ENCODE measurements at regions not wholly inside any gene's neighbourhood (a gene's known extent, or its start where the extent isn't known, plus 50 kb on each side); places are given as distances from the start of the nearest gene placed in this dataset.

DNA sequence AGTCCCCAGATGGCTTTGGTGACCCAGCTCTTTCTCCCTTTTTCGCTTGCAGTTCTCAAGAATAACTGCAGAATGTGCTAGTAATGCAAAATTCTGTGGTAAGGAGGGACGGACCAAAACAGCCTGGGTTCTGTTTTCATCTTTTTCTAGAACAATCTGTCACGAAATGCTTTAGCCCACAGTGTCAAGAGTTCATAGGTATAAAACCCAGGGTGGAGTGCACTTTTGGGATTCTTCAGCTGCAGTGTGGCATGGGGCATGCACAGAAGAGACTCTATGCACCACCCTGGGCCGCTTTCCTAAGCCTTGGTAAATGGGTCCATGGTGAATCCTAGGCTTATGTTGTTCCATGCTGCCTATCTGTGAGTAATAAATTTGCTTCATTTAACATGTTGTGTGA, 1072.7 kb upstream of the GBE1 start:
- Histone ChIP-seq H3K27ac (ENCODE audit: low read depth) (no peak overlapping the region), H3K36me3 (ENCODE audit: insufficient read depth) (no peaks in the 10 kb centered on the region), H3F3A (replicated peaks; ENCODE audit: low read depth) (no peaks in the 10 kb centered on the region), H3K4me3 (no peak overlapping the region), H3K4me2 (no peak overlapping the region), H3K4me1 (ENCODE audit: insufficient read depth) (no peaks in the 10 kb centered on the region), H3K79me2 (replicated peaks; ENCODE audit: insufficient read depth) (no peaks in the 10 kb centered on the region), H3K9me2 (ENCODE audit: insufficient read depth) (no peaks in the 10 kb centered on the region), H2AFZ (peak overlapping the region; percentile 30; the same call in 1 of the 2 replicates), H4K20me1 (replicated peaks; ENCODE audit: insufficient read depth) (no peaks in the 10 kb centered on the region), H3K27me3 (ENCODE audit: insufficient read depth) (no peaks in the 10 kb centered on the region)
- ATAC-seq (no peak), DNase-seq (ENCODE audit: low spot score) (no peak)
- H3K36me3 Mint-ChIP-seq (ENCODE audit: low read depth): peaks cover 11% of the 10 kb centered on the region; the same call in 1 of the 3 replicates
- TF ChIP-seq POLR2AphosphoS5 (IDR thresholded peaks at IDR 0.05; ENCODE audit: low read depth): no peak
- TF ChIP-seq ZNF114 (CRISPR knock-in tag; IDR thresholded peaks at IDR 0.05): no peak
- TF ChIP-seq, protein P1, sequence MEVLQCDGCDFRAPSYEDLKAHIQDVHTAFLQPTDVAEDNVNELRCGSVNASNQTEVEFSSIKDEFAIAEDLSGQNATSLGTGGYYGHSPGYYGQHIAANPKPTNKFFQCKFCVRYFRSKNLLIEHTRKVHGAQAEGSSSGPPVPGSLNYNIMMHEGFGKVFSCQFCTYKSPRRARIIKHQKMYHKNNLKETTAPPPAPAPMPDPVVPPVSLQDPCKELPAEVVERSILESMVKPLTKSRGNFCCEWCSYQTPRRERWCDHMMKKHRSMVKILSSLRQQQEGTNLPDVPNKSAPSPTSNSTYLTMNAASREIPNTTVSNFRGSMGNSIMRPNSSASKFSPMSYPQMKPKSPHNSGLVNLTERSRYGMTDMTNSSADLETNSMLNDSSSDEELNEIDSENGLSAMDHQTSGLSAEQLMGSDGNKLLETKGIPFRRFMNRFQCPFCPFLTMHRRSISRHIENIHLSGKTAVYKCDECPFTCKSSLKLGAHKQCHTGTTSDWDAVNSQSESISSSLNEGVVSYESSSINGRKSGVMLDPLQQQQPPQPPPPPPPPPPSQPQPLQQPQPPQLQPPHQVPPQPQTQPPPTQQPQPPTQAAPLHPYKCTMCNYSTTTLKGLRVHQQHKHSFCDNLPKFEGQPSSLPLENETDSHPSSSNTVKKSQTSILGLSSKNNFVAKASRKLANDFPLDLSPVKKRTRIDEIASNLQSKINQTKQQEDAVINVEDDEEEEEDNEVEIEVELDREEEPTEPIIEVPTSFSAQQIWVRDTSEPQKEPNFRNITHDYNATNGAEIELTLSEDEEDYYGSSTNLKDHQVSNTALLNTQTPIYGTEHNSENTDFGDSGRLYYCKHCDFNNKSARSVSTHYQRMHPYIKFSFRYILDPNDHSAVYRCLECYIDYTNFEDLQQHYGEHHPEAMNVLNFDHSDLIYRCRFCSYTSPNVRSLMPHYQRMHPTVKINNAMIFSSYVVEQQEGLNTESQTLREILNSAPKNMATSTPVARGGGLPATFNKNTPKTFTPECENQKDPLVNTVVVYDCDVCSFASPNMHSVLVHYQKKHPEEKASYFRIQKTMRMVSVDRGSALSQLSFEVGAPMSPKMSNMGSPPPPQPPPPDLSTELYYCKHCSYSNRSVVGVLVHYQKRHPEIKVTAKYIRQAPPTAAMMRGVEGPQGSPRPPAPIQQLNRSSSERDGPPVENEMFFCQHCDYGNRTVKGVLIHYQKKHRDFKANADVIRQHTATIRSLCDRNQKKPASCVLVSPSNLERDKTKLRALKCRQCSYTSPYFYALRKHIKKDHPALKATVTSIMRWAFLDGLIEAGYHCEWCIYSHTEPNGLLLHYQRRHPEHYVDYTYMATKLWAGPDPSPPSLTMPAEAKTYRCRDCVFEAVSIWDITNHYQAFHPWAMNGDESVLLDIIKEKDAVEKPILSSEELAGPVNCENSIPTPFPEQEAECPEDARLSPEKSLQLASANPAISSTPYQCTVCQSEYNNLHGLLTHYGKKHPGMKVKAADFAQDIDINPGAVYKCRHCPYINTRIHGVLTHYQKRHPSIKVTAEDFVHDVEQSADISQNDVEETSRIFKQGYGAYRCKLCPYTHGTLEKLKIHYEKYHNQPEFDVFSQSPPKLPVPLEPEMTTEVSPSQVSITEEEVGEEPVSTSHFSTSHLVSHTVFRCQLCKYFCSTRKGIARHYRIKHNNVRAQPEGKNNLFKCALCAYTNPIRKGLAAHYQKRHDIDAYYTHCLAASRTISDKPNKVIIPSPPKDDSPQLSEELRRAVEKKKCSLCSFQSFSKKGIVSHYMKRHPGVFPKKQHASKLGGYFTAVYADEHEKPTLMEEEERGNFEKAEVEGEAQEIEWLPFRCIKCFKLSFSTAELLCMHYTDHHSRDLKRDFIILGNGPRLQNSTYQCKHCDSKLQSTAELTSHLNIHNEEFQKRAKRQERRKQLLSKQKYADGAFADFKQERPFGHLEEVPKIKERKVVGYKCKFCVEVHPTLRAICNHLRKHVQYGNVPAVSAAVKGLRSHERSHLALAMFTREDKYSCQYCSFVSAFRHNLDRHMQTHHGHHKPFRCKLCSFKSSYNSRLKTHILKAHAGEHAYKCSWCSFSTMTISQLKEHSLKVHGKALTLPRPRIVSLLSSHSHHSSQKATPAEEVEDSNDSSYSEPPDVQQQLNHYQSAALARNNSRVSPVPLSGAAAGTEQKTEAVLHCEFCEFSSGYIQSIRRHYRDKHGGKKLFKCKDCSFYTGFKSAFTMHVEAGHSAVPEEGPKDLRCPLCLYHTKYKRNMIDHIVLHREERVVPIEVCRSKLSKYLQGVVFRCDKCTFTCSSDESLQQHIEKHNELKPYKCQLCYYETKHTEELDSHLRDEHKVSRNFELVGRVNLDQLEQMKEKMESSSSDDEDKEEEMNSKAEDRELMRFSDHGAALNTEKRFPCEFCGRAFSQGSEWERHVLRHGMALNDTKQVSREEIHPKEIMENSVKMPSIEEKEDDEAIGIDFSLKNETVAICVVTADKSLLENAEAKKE (CRISPR knock-in tag; IDR thresholded peaks at IDR 0.05): no peak
- TF ChIP-seq NANOG (IDR thresholded peaks at IDR 0.05; ENCODE audit: borderline replicate concordance): no peak
- TF ChIP-seq, protein P2, sequence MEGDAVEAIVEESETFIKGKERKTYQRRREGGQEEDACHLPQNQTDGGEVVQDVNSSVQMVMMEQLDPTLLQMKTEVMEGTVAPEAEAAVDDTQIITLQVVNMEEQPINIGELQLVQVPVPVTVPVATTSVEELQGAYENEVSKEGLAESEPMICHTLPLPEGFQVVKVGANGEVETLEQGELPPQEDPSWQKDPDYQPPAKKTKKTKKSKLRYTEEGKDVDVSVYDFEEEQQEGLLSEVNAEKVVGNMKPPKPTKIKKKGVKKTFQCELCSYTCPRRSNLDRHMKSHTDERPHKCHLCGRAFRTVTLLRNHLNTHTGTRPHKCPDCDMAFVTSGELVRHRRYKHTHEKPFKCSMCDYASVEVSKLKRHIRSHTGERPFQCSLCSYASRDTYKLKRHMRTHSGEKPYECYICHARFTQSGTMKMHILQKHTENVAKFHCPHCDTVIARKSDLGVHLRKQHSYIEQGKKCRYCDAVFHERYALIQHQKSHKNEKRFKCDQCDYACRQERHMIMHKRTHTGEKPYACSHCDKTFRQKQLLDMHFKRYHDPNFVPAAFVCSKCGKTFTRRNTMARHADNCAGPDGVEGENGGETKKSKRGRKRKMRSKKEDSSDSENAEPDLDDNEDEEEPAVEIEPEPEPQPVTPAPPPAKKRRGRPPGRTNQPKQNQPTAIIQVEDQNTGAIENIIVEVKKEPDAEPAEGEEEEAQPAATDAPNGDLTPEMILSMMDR (conservative IDR thresholded peaks at IDR 0.05; ENCODE audit: low read depth in 2 of 2): no peak
- no peak for TF ChIP-seq EZH2 (IDR thresholded peaks at IDR 0.05; ENCODE audit: low read depth, unreplicated experiment)
- no peak for TF ChIP-seq EZH2phosphoT487 (IDR thresholded peaks at IDR 0.05; ENCODE audit: unreplicated experiment)
- TF ChIP-seq CREB1 (CRISPR knock-in tag; IDR thresholded peaks at IDR 0.05; ENCODE audit: low read depth): no peak
- TF ChIP-seq, protein P3, sequence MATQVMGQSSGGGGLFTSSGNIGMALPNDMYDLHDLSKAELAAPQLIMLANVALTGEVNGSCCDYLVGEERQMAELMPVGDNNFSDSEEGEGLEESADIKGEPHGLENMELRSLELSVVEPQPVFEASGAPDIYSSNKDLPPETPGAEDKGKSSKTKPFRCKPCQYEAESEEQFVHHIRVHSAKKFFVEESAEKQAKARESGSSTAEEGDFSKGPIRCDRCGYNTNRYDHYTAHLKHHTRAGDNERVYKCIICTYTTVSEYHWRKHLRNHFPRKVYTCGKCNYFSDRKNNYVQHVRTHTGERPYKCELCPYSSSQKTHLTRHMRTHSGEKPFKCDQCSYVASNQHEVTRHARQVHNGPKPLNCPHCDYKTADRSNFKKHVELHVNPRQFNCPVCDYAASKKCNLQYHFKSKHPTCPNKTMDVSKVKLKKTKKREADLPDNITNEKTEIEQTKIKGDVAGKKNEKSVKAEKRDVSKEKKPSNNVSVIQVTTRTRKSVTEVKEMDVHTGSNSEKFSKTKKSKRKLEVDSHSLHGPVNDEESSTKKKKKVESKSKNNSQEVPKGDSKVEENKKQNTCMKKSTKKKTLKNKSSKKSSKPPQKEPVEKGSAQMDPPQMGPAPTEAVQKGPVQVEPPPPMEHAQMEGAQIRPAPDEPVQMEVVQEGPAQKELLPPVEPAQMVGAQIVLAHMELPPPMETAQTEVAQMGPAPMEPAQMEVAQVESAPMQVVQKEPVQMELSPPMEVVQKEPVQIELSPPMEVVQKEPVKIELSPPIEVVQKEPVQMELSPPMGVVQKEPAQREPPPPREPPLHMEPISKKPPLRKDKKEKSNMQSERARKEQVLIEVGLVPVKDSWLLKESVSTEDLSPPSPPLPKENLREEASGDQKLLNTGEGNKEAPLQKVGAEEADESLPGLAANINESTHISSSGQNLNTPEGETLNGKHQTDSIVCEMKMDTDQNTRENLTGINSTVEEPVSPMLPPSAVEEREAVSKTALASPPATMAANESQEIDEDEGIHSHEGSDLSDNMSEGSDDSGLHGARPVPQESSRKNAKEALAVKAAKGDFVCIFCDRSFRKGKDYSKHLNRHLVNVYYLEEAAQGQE (IDR thresholded peaks at IDR 0.05; ENCODE audit: unreplicated experiment): no peak
- H3K4me1 Mint-ChIP-seq: peaks cover 7% of the 10 kb centered on the region; the same call in 2 of the 3 replicates
- H3K27me3 Mint-ChIP-seq (ENCODE audit: insufficient read depth, low read depth, poor library complexity): no peaks in the 10 kb centered on the region
- H3K4me3 Mint-ChIP-seq: no peak overlapping the region
- peaks cover 13% of the 10 kb centered on the region for H3K9me3 Mint-ChIP-seq
- no peak overlapping the region for H3K27ac Mint-ChIP-seq
